Gastroesophageal sphincter (tissue), 4 donors: ENCODE measurements at regions not wholly inside any gene's neighbourhood (a gene's known extent, or its start where the extent isn't known, plus 50 kb on each side); places are given as distances from the start of the nearest gene placed in this dataset.
"Not testable (repeated sequence)": the region's sequence is repeated elsewhere in the genome, so short reads cannot be mapped to it uniquely, and the experiment has no call there.

Source experiments
- ATAC-seq: fragments of 150-250 bp; one replicate; pipeline ENCODE4 v1.9.1; 2016; ENCODE audit warnings: mild to moderate bottlenecking, moderate library complexity
- H3K27ac ChIP-seq, 4 donors: fragments of 200-600 bp; sonication (generic) in 3 of 4; 1 replicate in 3 of 4; 2 replicates in 1 of 4; pipeline ENCODE4 v1.5.1; 2016 to 2019
- H3K27me3 ChIP-seq: fragments of 200-600 bp; sonication (generic); one replicate; pipeline ENCODE4 v1.5.1; 2019
- H3K36me3 ChIP-seq, 2 donors: fragments of 200-600 bp; sonication (generic); one replicate each; pipeline ENCODE4 v1.5.1; 2019; ENCODE audit warnings: control low read depth in 1 of 2
- H3K4me1 ChIP-seq, 3 donors: fragments of 200-600 bp; sonication (generic); 1 replicate in 2 of 3; 2 replicates in 1 of 3; pipeline ENCODE4 v1.5.1; 2016 to 2019; ENCODE audit warnings: control low read depth in 2 of 3
- H3K4me3 ChIP-seq, 2 donors: fragments of 200-600 bp; sonication (generic); one replicate each; pipeline ENCODE4 v1.5.1; 2019; ENCODE audit warnings: mild to moderate bottlenecking in 1 of 2, moderate library complexity in 1 of 2
- H3K9me3 ChIP-seq, 3 donors: fragments of 200-600 bp; sonication (generic); one replicate each; pipeline ENCODE4 v1.5.1; 2017 to 2019; ENCODE audit warnings: control low read depth in 2 of 3
- EP300 ChIP-seq: sonication (generic); formaldehyde crosslinking; IDR thresholded peaks from one replicate; pipeline ENCODE4 v1.6.1; 2017; ENCODE audit warnings: antibody characterized with exemption, mild to moderate bottlenecking
- POLR2A ChIP-seq, 2 donors: fragments of 450-650 bp; IDR thresholded peaks; one replicate each; pipeline ENCODE4 v1.6.1; 2017; ENCODE audit warnings: antibody characterized with exemption in 2 of 2, mild to moderate bottlenecking in 2 of 2, moderate library complexity in 1 of 2
- POLR2AphosphoS5 ChIP-seq: sonication (generic); formaldehyde crosslinking; IDR thresholded peaks from one replicate; pipeline ENCODE4 v1.6.1; 2017; ENCODE audit warnings: antibody characterized with exemption
- WGBS, 2 donors: methylation state at CpG; one replicate each; pipeline ENCODE4 v1.1.5; 2018; ENCODE audit warnings: low coverage in 1 of 2; 5-methylcytosine and 5-hydroxymethylcytosine counted together
- TF ChIP-seq, protein P1 (sequence below), 4 experiments: fragments of 200-600 bp in 2 of 4; fragments of 450-650 bp in 2 of 4; sonication (generic) in 1 of 4; IDR thresholded peaks; one replicate each; pipeline ENCODE4 v1.5.1; 2017 to 2019; ENCODE audit warnings: antibody characterized with exemption in 4 of 4, mild to moderate bottlenecking in 2 of 4, moderate library complexity in 2 of 4

DNA sequence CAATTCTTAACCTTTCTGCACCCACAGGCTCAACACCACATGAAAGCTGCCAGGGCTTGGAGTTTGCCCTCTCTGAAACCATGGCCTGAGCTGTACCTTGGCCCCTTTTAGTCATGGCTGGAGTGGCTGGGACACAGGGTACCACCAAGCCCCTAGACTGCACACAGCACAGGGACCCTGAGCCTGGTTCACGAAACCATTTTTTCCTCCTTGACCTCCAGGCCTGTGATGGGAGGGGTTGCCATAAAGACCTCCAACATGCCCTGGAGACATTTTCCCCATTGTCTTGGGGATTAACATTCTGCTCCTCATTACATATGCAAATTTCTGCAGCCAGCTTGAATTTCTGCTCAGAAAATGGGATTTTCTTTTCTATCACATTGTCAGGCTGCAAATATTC lies 113.4 kb downstream of the XPNPEP1 start:
- not testable (repeated sequence) for H3K36me3 ChIP-seq, H3K27ac ChIP-seq, ATAC-seq, H3K4me3 ChIP-seq, H3K27me3 ChIP-seq, H3K4me1 ChIP-seq, H3K9me3 ChIP-seq
- 88 to 100% methylated on average over 1 of the region's 1 CpG for WGBS, 2 donors

DNA sequence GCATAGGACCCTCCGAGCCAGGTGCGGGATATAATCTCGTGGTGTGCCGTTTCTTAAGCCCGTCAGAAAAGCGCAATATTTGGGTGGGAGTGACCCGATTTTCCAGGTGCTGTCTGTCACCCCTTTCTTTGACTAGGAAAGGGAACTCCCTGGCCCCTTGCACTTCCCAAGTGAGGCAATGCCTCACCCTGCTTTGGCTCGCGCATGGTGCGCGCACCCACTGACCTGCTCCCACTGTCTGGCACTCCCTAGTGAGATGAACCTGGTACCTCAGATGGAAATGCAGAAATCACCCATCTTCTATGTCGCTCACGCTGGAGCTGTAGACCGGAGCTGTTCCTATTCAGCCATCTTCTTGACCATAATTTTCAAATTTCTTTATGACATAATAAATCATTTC lies 122.1 kb downstream of the XPNPEP1 start:
- not testable (repeated sequence) for ATAC-seq, H3K27me3 ChIP-seq, H3K36me3 ChIP-seq, H3K4me3 ChIP-seq, H3K4me1 ChIP-seq, H3K27ac ChIP-seq
- 95 to 96% methylated on average over 6 to 9 of the region's 14 CpGs for WGBS, 2 donors
- peaks cover 0 to 18% (median 0%) of the 10 kb centered on the region in 3 donors for H3K9me3 ChIP-seq

DNA sequence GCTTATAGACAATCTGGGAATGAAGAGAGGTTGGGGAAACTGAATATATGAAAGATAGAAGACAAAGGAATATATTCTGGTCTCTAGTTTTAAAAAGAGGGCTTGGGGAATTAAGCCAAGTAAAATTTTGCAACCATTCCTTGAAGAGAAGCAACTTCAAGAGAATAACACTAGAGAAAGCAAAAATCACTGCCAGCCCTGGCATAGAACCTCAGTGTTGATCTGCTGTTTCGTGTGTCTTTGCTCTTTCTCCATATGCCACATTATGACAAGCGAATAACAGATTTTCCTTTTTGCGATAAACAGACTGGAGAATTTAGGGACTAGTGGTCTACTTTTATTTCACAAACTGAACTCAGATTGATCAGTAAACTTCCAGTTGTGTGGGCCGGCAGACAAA lies 132.7 kb downstream of the XPNPEP1 start:
- Histone ChIP-seq H3K27ac (no peak overlapping the region), H3K4me1 (no peaks in the 10 kb centered on the region), H3K27me3 (no peaks in the 10 kb centered on the region), H3K9me3 (peaks cover 0 to 8% (median 0%) of the 10 kb centered on the region in 3 donors), H3K4me3 (no peak overlapping the region), H3K36me3 (no peaks in the 10 kb centered on the region)
- no peak for ATAC-seq
- WGBS, 2 donors, result 62 to 66% methylated on average over 4 of the region's 4 CpGs
- no peak for TF ChIP-seq POLR2AphosphoS5
- no peak for TF ChIP-seq EP300
- no peak for TF ChIP-seq POLR2A (IDR thresholded peaks at IDR 0.05)
- TF ChIP-seq, protein P1, sequence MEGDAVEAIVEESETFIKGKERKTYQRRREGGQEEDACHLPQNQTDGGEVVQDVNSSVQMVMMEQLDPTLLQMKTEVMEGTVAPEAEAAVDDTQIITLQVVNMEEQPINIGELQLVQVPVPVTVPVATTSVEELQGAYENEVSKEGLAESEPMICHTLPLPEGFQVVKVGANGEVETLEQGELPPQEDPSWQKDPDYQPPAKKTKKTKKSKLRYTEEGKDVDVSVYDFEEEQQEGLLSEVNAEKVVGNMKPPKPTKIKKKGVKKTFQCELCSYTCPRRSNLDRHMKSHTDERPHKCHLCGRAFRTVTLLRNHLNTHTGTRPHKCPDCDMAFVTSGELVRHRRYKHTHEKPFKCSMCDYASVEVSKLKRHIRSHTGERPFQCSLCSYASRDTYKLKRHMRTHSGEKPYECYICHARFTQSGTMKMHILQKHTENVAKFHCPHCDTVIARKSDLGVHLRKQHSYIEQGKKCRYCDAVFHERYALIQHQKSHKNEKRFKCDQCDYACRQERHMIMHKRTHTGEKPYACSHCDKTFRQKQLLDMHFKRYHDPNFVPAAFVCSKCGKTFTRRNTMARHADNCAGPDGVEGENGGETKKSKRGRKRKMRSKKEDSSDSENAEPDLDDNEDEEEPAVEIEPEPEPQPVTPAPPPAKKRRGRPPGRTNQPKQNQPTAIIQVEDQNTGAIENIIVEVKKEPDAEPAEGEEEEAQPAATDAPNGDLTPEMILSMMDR (IDR thresholded peaks at IDR 0.05), result no peak

DNA sequence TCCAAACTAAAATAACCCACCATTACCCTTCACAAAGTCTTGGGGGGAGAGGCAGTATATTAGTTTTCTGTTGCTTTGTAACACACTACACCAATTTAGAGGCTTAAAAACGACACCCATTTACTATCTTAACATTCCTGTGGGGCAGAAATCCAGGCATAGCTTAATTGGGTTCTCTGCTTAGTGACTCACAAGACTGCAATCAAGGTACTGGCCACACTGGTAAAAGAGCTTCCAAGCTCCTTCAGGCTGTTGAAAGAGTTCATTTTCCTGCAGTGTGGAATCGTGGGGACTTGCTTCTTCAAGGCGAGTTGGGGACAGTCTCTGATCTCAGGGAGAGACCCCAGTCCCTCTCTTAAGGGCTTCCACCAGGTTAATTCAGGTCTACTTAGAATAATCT lies 139.1 kb downstream of the XPNPEP1 start:
- no peak for TF ChIP-seq POLR2A (IDR thresholded peaks at IDR 0.05)
- no peak for TF ChIP-seq EP300
- no peak for TF ChIP-seq POLR2AphosphoS5
- TF ChIP-seq, protein P1 (IDR thresholded peaks at IDR 0.05), result no peak
- Histone ChIP-seq H3K36me3 (no peaks in the 10 kb centered on the region), H3K4me1 (no peaks in the 10 kb centered on the region), H3K27me3 (no peaks in the 10 kb centered on the region), H3K4me3 (no peak overlapping the region), H3K9me3 (no peaks in the 10 kb centered on the region), H3K27ac (no peak overlapping the region)
- WGBS, 2 donors, result 54 to 88% methylated on average over 2 to 3 of the region's 3 CpGs
- ATAC-seq, result no peak

DNA sequence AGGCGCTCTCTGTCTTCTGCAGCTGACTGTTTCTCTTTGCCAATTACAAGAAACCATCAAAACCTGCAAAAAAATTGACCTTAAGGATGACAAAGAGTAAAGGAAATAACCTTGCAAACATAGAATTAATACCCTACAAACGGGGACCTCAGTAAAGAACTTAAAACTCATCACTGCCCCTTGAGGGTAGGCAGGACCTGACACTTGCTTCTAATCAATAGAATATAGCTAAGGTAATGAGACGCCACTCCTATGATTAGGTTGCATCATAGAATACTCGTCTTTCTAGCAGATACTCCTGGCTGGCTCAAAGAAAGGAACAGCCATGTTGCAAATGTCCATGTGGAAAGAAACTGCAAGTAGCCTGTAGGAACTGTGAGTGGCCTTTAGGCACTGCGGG lies 140.0 kb downstream of the XPNPEP1 start:
- no peak overlapping the region for H3K4me3 ChIP-seq
- no peaks in the 10 kb centered on the region for H3K36me3 ChIP-seq
- 81 to 86% methylated on average over 5 of the region's 5 CpGs for WGBS, 2 donors
- TF ChIP-seq, protein P1 (IDR thresholded peaks at IDR 0.05), result no peak
- TF ChIP-seq EP300 (no peak), POLR2AphosphoS5 (no peak), POLR2A (IDR thresholded peaks at IDR 0.05) (no peak)
- no peak overlapping the region for H3K27ac ChIP-seq
- no peaks in the 10 kb centered on the region for H3K9me3 ChIP-seq
- no peaks in the 10 kb centered on the region for H3K27me3 ChIP-seq
- no peak for ATAC-seq
- H3K4me1 ChIP-seq, result no peaks in the 10 kb centered on the region

DNA sequence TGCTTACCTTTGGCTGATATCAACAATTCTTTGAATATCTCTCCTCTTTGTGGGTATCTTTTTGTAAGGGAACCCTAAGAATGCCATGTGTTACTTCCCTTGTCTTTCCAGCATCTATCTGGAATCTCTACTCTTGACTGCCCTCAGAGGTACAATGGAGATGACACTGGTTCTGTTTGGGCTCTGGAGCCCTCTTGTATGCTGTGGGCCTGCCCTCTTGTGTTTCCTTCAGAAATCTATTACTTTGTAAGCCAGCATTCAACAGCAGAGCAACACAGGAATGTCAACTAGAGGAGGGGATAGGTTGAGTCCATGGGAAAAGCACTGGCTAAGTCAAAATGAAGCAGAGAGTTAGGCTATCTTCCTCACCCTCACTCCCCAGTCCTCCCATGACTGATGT lies 142.3 kb downstream of the XPNPEP1 start:
- TF ChIP-seq POLR2AphosphoS5 (no peak), POLR2A (IDR thresholded peaks at IDR 0.05) (no peak), EP300 (no peak)
- TF ChIP-seq, protein P1 (IDR thresholded peaks at IDR 0.05), result no peak
- H3K36me3 ChIP-seq, result no peaks in the 10 kb centered on the region
- H3K4me1 ChIP-seq, result no peaks in the 10 kb centered on the region
- ATAC-seq, result no peak
- H3K4me3 ChIP-seq, result no peak overlapping the region
- no peaks in the 10 kb centered on the region for H3K9me3 ChIP-seq
- H3K27ac ChIP-seq, result no peak overlapping the region
- no peaks in the 10 kb centered on the region for H3K27me3 ChIP-seq
